ENCODE measurements at regions not wholly inside any gene's neighbourhood (a gene's known extent, or its start where the extent isn't known, plus 50 kb on each side); places are given as distances from the start of the nearest gene placed in this dataset.

GRCh38 chr5:101866473-101866872, 429.6 kb downstream of the SLCO4C1 start:
- in situ Hi-C loops (cut with HindIII; ENCODE audit: low sequenced_read_pairs): no loop called here
- DNase-seq (ENCODE audit: low read depth, low spot score): no peak
- H3K4me3 ChIP-seq (ENCODE audit: low read depth, low read length): no peak overlapping the region
- TF ChIP-seq, protein P1, sequence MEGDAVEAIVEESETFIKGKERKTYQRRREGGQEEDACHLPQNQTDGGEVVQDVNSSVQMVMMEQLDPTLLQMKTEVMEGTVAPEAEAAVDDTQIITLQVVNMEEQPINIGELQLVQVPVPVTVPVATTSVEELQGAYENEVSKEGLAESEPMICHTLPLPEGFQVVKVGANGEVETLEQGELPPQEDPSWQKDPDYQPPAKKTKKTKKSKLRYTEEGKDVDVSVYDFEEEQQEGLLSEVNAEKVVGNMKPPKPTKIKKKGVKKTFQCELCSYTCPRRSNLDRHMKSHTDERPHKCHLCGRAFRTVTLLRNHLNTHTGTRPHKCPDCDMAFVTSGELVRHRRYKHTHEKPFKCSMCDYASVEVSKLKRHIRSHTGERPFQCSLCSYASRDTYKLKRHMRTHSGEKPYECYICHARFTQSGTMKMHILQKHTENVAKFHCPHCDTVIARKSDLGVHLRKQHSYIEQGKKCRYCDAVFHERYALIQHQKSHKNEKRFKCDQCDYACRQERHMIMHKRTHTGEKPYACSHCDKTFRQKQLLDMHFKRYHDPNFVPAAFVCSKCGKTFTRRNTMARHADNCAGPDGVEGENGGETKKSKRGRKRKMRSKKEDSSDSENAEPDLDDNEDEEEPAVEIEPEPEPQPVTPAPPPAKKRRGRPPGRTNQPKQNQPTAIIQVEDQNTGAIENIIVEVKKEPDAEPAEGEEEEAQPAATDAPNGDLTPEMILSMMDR (IDR thresholded peaks at IDR 0.05; ENCODE audit: low read depth, low read length): no peak

GRCh38 chr5:101860563-101860962, 435.5 kb downstream of the SLCO4C1 start:
- TF ChIP-seq, protein P1 (IDR thresholded peaks at IDR 0.05; ENCODE audit: low read depth, low read length): no peak
- no peak for DNase-seq (ENCODE audit: low read depth, low spot score)
- in situ Hi-C loops (cut with HindIII; ENCODE audit: low sequenced_read_pairs): no loop called here
- H3K4me3 ChIP-seq (ENCODE audit: low read depth, low read length): no peak overlapping the region

DNA sequence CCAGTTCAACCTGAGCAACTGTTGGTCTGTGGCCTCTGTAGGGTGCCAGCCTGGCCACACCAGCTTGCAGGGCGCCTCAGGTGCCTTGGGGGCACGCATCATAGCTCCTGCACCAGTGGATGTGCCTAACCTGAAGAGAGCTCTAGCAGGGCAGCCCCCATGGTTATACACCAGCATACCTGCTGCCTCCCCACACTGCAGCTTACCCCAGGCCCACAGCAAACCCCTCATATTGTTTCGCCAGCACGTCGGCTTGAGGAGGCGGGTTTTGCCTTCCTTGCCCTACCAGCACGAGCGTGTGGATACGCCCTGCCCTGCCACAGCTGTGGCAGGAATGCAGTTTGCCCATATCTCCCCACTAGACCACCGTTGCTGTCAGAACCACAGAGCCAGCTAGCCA, 435.9 kb downstream of the SLCO4C1 start:
- H3K4me3 ChIP-seq (ENCODE audit: low read depth, low read length): no peak overlapping the region
- TF ChIP-seq, protein P1 (IDR thresholded peaks at IDR 0.05; ENCODE audit: low read depth, low read length): no peak
- in situ Hi-C loops (cut with HindIII; ENCODE audit: low sequenced_read_pairs): no loop called here
- no peak for DNase-seq (ENCODE audit: low read depth, low spot score)

GRCh38 chr5:101846496-101846895, 449.6 kb downstream of the SLCO4C1 start:
- TF ChIP-seq, protein P1 (IDR thresholded peaks at IDR 0.05; ENCODE audit: low read depth, low read length): no peak
- no peak for DNase-seq (ENCODE audit: low read depth, low spot score)
- H3K4me3 ChIP-seq (ENCODE audit: low read depth, low read length): no peak overlapping the region
- in situ Hi-C loops (cut with HindIII; ENCODE audit: low sequenced_read_pairs): no loop called here

- no peak for DNase-seq (ENCODE audit: low read depth, low spot score)
- TF ChIP-seq, protein P1 (IDR thresholded peaks at IDR 0.05; ENCODE audit: low read depth, low read length): no peak
- no peak overlapping the region for H3K4me3 ChIP-seq (ENCODE audit: low read depth, low read length)
- in situ Hi-C loops (cut with HindIII; ENCODE audit: low sequenced_read_pairs): no loop called here
Observed at GRCh38 chr5:101843055-101843454, 453.0 kb downstream of the SLCO4C1 start.

DNA sequence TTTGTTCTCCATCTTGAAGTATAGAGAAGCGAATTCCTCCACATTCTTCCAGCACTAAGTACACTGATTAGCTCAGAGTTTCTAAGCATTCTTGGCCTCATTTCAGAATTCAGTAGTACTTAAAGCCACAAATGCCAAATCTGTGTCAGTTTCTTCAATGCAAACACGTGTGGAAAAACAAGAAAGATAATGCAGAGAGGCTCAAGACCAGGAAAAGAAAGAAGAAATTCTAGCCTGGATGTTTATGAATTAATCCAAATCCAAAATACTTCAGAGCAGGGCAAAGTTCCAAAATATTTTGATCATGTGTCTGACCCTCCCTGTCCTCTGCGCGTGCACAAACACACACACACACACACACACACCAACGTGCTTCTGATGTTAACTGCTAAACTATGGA, 457.6 kb downstream of the SLCO4C1 start:
- TF ChIP-seq, protein P1 (IDR thresholded peaks at IDR 0.05; ENCODE audit: low read depth, low read length): no peak
- DNase-seq (ENCODE audit: low read depth, low spot score): peak; percentile 68
- in situ Hi-C loops (cut with HindIII; ENCODE audit: low sequenced_read_pairs): no loop called here
- H3K4me3 ChIP-seq (ENCODE audit: low read depth, low read length): no peak overlapping the region

DNA sequence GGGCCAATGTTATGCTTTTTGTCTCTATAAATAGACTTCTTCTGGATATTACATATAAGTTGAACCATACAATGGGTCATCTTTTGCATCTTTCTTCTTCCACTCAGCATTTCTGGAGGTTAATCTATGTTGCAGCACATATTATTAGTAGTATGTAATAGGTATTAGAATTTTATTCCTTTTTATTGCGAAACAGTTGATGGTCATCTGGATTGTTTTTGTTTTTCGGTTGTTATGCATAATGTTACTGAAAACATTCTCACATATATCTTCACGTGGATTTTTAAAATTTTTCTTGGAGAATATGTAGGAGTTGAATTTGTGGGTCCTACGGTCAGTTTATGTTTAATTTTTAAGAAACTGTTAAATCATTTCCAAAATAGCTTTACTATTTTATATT, 466.8 kb downstream of the SLCO4C1 start:
- in situ Hi-C loops (cut with HindIII; ENCODE audit: low sequenced_read_pairs): no loop called here
- TF ChIP-seq, protein P1 (IDR thresholded peaks at IDR 0.05; ENCODE audit: low read depth, low read length): no peak
- no peak overlapping the region for H3K4me3 ChIP-seq (ENCODE audit: low read depth, low read length)
- no peak for DNase-seq (ENCODE audit: low read depth, low spot score)

All from astrocyte of the spinal cord (primary cell).